GM12872 (cell line): ENCODE measurements at regions not wholly inside any gene's neighbourhood (a gene's known extent, or its start where the extent isn't known, plus 50 kb on each side); places are given as distances from the start of the nearest gene placed in this dataset.

ENCODE experiments used
- TF ChIP-seq, protein P1 (sequence below): IDR thresholded peaks from 3 replicates; pipeline ENCODE4 v1.5.1; 2011; ENCODE audit warnings: low read depth, mild to moderate bottlenecking, low read length, moderate library complexity; ENCODE audit not compliant: insufficient read depth

DNA sequence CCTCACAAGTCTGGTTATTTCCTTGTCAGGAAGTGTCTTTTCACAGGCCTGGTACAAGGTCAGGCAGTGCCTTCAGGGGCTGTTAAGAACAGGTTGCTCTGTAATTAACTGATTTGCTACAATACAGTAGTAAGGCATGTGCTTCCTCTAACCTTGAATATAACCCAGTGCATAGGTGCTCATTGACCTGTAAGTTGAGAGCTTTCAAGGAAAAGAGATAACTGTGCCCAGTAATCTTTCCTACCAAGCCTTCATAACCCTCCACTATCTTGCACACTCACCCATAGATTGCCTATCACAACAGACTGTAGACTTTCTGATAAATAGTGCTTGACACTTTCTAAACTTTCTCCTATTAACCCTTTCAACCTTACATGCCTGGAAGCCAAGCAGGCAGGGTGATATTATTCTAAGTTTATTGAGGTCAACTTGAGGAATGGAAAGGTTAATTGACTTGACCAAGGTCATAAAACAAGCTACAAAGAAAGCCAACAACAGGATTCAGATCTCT, 148.1 kb downstream of the PPARGC1A start:
- TF ChIP-seq, protein P1, sequence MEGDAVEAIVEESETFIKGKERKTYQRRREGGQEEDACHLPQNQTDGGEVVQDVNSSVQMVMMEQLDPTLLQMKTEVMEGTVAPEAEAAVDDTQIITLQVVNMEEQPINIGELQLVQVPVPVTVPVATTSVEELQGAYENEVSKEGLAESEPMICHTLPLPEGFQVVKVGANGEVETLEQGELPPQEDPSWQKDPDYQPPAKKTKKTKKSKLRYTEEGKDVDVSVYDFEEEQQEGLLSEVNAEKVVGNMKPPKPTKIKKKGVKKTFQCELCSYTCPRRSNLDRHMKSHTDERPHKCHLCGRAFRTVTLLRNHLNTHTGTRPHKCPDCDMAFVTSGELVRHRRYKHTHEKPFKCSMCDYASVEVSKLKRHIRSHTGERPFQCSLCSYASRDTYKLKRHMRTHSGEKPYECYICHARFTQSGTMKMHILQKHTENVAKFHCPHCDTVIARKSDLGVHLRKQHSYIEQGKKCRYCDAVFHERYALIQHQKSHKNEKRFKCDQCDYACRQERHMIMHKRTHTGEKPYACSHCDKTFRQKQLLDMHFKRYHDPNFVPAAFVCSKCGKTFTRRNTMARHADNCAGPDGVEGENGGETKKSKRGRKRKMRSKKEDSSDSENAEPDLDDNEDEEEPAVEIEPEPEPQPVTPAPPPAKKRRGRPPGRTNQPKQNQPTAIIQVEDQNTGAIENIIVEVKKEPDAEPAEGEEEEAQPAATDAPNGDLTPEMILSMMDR: no peak

DNA sequence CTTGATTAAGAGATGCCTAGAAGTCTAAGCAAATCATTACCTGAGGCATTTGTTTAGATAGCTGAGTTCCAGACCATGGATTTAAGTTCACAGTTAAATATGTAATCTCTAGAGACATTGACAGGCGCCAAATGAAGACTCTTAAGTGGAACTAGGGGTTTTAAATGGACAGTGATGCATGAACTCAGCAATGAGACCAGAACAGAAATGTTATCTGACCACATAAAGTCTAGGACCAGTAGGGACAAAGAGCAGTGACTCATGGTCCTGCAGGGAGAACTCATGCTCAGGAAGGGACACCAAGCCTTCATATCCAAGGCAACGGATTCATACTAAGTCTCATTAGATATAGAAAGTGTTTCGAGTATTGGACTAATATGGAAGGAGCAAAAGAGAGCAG, 152.3 kb downstream of the PPARGC1A start:
- TF ChIP-seq, protein P1: no peak

DNA sequence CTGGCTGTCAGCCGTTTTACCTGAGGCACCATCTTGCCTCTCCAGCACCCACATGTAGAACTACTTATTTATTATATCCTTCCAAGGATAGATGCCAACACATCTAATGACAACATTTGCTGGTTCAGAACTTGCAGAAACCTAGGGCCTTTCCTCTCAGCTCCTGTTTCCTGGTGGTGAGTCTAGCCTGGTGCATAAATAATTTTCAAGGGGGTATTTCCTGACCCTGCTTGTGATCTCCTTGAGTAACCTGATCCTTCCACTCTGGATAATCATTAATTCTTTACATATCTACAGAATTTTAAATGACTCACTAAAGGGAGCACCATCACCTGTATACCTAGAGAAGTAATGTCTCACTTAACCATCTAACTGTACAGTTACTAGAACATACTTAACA, 153.4 kb downstream of the PPARGC1A start:
- TF ChIP-seq, protein P1: no peak

DNA sequence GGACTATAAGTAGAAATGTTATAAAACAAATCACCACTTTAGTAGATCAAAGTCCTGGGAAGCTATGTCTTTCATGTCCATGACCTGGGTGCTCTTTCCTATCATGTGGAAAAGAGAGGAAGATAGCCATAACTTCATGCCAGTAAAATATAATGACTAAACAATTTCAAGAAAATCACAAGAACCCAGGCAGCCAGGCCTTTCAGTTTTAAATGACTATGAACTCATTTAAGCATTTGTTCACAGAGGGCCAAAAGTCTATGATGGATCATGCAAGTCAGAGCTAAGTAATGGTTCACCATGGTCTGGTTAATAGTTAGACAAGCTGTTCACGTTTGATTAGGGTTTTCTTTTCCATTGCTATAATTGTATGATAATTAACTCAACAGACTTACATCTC, 155.8 kb downstream of the PPARGC1A start:
- TF ChIP-seq, protein P1: no peak

DNA sequence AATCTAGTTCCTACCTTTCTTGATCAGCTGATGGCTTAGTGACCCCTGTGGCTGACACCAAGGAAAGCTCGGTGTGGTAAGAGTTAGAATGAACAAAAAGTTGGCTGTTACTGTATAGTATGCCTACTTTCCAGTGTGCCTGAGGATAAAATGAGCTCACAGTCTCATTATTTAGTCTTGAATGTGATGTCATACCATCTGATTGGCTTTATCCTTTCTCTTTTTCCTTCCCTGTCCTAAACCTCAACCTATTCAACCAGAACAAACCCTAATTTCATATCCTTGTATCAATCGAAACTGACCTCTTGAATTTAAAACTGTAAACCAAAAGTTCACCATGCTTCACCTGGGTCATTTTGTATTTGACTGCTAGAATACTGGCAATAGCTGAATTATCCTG, 156.4 kb downstream of the PPARGC1A start:
- TF ChIP-seq, protein P1: no peak

- TF ChIP-seq, protein P1: no peak
Observed at GRCh38 chr4:23730998-23731397, 158.8 kb downstream of the PPARGC1A start.

DNA sequence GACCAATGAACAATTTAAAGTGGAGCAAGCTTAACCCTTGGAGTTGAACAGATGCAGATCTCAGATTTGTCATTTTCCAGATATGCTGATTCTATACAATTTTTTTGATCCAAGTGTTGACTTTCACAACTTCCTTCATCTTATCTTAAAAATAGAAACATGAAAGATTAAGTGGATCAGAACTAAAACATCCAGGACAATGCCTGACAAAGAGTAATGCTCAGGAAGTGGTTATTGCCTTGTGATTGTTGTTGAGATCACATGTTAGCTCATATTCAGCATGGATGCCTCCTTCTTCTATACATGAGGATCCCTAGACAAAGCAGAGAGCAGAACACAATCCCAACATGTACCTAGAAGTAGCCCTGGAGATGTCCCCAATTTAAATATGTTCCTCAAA, 160.9 kb downstream of the PPARGC1A start:
- TF ChIP-seq, protein P1: no peak

GRCh38 chr4:23728393-23728792, 161.5 kb downstream of the PPARGC1A start:
- TF ChIP-seq, protein P1: no peak
